HG03280 (cell line): ENCODE measurements at regions not wholly inside any gene's neighbourhood (a gene's known extent, or its start where the extent isn't known, plus 50 kb on each side); places are given as distances from the start of the nearest gene placed in this dataset.
"Not testable (repeated sequence)": the region's sequence is repeated elsewhere in the genome, so short reads cannot be mapped to it uniquely, and the experiment has no call there.

Experiments used
- ATAC-seq: cut with Tn5 transposase; IDR thresholded peaks from one replicate; pipeline ENCODE4 v1.9.1; 2021; ENCODE audit warnings: mild to moderate bottlenecking, moderate library complexity; ENCODE audit not compliant: unreplicated experiment

DNA sequence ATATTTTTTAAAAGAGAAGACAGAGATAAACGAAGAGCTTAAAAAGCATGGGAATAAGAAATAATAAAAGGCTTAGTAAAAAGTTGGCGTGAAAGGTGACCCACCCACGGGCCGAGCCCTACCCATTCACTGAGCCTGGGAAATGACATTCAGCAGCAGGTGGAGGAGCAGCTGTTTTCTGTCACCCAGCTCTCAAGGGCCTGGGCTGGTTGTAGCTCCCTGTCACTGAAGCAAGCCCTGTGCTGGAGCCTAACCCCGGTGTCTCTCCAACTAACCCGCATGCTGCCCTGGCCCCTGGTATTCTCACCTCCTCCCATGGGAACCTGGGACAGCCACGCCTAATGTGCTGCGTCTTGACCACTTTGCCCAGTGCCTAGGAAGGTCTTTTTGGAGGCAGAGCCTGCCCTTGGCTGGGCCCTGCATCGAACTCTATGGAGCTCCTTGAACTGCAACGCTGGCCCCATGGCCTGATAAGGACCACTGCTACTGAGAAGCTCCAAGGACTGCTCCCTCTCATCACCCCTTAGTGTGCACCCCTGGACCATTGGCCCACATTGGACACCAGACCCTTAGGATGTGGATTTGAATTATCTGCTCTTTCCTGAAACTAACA, 68.8 kb upstream of the IYD start:
- ATAC-seq = no peak

DNA sequence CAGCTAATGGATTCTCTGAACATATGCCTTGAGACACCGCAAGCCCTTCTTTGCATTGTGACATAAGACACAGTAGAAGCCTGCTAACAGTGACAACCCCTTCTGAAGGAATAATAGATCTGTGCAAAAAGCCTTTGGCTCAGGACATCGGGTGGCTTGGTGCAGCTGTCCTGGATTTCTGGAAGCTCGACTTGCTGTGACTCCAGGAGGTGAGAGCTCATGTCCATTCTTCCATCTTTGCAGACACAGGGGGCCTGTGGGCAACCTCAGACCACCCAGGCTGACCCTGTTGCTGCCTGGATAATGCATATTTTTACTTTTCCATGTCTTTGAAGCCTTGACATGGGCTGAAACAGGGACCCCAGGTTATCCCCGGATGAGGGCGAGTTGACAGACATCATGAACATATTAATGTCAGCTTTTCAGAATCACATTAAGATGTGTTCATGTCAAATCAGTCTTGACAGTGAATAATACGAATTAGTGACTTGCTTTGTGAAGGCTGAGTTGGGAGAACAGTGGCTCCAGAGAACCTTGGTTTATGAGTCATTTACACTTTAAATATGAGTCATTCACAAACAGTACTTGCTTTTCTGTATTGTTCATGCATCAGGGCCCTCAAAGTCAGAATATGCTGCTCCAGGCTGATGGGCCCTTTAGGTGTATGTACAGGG, 66.8 kb upstream of the IYD start:
- ATAC-seq = peak; percentile 66

DNA sequence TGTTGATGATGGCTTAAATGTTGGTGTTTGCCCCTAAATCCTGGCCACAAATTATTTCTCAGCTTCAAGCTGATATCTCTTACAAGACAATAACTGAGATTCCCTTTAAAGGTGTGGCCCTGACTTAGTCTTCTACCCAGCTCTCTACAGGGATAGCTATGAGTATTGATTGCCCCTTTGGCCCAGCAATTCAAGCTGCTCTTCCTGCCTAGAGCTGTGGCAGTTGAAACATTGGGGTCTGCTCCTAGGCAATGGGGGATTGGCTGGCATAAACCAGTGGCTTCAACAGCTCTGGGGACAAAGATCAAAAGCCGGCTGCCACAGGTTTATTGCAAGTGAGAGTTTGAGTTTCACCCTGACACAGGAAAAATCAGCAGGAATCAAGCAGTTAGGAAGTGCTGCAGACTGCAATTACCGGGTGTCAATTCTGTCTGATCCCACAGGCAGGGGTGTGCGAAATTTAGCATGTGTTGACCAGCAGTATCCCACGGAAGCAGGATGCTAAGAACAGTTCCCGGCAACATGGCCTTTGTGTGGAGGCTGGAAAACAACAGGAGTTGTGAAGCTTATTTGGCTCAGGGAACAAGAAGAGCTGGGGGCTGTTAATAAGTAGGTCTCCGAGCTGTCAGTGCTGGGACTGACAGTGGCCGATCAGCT, 66.2 kb upstream of the IYD start:
- no peak for ATAC-seq

DNA sequence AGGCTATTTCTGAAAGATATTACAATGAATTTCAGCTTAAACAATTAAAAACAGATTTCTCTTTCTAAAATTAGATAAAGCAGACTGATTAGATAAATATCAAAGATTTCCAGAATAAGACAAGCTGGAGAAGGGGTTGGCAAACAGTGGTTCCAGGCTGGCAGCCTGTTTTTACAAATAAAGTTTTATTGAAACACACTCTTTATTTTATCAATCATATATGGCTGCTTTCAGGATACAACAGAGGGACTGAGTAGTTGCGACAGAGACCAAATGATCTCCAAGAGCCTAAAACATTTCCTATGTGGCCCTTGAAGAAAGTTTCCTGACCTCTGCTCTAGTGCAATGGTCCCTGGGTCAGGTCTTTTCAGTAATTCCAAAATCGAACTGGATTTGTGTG, 65.6 kb upstream of the IYD start:
- ATAC-seq = no peak

DNA sequence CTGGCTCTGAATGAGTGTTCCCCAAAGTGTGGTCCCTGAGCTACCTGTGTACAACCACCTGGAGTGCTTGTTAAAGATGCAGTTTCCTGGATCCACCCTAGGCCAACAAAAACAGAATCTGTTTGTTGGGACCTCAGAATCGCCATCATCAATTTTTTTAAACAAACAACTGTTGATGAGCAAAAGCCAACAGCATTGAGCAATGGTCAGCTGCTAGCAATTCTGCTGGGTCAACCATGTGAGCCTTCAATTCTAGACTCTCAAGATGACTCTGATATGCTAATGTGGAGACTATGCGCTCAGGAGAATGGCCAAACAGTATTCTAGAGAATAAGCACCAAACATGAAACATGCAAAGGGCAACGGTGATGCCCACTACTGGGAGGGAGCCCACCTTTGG, 64.4 kb upstream of the IYD start:
- no peak for ATAC-seq

DNA sequence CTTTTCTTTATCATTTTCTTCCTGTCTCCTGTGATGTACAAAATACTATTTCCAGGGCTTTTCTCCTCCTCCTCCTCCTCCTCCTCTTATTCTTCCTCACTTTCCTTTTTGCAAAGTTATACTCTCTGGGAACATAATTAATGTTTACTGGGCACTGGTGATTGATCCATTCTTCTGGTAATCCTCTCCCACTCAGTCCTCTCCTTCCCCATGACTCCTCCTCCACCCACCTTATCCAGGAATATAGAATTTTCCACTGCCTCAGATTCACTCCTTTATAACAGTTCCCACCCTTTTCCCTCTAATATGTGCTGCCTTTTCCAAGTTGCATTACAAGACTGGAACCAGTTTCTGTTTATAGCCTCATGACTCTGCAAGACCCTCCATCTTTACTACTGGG, 62.5 kb upstream of the IYD start:
- no peak for ATAC-seq

DNA sequence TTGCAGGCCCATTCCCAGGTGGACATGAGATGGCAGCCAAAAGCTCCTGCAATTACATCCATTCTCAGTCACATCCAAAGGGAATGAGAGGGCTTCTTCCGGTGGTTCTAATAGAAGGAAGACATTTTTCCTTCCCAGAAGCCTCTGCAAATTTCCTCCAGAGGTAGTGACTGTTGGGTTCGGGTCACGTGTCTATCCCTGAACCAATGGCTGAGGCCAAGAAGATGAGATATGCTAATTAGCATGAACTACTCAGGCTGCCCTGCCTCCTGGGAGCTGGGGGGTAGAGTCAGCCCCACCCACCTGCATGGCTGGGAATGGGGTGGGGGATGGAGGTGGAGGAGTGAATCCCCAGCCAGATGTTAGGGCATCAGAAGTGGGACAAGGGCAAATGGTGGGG, 61.3 kb upstream of the IYD start:
- no peak for ATAC-seq

DNA sequence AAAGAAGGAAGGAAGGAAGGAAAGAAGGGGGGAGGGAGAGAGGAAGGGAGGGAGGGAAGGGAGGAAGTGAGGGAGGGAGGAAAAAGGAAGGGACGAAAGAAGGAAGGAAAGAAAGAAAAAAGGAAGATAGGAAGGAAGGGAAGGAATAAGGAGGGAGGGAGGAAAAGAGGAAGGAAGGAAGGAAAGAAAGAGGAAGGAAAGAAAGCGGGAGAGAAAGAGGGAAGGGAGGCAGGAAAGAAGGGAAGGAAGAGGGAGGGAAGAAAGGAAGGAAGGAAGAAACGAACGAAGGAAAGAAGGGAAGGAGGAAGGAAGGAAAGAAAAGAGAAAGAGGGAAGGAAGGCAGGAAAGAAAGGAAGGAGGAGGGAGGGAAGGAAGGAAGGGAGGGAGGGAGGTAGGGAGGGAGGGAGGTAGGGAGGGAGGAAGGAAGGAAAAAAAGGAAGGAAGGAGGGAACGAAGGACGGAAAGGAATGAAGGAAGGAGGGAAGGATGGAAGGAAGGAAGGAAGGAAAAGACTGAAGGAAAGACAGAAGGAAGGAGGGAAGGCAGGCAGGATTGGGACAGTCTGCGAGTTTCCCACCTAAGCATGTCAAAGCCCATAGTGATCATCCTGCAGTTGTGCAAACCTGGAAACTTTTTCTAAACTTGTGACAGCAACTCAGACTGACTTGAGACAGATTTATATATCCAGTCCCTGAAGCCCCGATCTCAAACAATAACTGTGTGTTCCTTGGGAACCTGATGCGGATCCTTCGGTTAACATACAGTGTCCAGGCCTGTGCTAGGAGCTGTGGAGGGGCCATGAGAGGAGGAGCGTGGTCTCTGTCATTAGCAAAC, 59.8 kb upstream of the IYD start:
- no peak for ATAC-seq

DNA sequence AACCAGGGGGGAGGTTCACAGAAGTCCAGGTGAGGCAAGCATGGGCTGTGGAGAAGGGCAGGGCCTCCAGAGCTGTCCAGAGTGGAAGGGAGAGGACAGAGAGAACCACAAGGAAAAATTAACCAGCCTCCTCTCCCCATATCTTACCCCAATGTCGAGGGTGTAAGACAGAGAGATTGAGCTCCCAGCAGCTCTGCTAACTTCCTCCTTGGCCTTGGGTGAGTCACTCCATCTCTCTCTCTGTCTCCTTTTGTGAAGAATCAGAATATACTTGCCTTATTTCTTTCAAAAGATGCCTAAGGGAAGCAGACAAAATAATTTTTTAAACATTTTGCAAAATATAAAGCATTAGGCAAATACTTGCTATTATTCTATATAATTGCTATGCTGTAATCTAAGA, 58.3 kb upstream of the IYD start:
- ATAC-seq = no peak

DNA sequence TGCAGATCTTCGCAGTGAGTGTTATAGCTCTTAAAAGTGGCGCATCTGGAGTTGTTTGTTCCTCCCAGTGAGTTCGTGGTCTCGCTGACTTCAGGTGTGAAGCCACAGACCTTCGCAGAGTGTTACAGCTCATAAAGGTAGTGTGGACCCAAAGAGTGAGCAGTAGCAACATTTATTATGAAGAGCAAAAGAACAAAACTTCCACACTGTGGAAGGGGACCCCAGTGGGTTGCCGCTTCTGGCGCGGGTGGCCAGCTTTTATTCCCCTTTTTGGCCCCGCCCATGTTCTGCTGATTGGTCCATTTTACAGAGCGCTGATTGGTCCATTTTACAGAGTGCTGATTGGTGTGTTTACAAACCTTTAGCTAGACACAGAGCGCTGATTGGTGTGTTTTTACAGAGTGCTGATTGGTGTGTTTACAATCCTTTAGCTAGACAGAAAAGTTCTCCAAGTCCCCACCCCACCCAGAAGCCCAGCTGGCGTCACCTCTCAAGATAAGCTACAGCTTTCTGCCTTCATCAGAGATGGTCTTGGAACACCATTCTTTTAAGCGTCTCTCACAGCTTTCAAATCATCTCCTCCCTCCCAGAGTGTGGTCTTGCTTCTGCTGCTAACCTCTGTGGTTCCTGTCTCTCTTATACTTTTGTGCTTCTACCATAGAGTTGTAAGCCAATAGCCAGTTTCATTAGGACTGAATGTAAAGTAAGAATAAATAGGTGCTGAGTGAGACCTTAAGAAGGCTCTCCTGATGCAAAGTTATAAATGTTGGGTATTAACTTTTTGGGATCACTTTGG, 57.5 kb upstream of the IYD start:
- not testable (repeated sequence) for ATAC-seq

DNA sequence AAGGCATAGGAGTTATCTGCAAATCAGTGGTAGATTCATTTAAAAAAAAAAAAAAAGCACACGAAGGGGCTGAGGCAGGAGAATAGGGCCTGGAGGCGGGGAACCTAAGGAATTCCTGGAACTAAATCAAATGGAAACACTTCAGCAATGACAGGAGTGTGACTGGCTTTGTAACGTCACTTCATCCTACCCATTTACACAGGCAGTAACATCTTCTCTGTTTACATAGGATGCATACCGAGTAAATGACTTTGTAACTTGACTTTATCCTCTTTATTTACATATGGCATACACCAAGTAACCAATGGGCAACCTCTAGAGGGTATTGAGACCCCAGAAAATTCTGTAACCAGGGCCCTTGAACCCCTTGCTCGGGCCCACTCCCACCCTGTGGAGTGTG, 56.4 kb upstream of the IYD start:
- ATAC-seq = no peak

DNA sequence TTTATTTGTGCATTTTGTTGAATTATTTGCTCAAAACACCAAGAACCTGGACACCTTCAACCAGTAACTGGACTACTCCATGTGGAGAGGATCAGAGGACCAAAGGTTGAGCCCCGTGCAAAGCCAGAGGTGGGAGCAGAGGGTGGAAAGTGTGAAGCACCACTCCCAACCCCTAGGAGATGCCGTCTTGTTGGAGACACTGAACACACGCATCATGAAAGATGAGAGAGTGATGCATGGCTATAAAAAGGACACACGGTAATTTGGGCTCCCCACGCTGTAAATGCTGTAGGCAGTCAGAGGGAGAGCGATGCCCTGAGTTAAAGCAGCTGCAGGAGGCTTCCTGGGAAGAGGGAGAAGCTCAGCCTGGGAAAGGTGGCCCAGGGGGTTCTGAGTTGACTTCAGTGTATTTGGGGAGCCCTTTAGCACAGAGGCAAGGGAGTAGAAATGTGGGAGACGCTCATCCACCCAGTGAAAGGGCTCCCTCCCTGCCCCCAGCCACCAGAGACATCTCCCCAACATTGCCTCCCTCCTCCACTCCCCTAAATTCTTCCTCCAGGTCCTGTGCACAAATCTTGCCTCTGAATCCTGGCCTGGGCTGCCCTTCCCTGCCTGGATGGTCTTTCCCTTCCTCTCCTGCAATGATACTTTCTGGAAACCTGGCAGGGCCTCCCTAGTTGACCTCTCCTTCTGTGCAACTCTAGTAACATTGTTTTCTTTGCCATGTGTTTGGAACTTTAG, 55.8 kb upstream of the IYD start:
- ATAC-seq = no peak

DNA sequence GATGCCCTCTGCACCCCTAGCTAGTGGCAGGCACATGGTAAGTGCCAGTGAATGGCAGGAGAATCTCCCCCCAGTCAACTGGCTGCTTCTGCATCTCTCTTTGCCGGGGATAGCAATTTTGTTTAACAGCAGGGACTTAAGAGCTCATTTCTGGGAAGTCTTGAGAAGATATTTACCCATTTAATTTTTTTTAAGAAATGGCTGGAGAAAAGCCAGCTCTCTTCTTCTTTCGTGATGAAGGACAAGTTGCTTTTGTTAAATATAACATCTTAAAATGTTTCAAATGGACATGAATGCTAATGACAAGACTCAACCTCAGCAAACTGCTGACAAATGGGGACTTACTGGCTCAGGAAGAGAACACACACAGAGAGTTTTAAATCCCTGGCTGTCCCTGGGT, 55.0 kb upstream of the IYD start:
- no peak for ATAC-seq

DNA sequence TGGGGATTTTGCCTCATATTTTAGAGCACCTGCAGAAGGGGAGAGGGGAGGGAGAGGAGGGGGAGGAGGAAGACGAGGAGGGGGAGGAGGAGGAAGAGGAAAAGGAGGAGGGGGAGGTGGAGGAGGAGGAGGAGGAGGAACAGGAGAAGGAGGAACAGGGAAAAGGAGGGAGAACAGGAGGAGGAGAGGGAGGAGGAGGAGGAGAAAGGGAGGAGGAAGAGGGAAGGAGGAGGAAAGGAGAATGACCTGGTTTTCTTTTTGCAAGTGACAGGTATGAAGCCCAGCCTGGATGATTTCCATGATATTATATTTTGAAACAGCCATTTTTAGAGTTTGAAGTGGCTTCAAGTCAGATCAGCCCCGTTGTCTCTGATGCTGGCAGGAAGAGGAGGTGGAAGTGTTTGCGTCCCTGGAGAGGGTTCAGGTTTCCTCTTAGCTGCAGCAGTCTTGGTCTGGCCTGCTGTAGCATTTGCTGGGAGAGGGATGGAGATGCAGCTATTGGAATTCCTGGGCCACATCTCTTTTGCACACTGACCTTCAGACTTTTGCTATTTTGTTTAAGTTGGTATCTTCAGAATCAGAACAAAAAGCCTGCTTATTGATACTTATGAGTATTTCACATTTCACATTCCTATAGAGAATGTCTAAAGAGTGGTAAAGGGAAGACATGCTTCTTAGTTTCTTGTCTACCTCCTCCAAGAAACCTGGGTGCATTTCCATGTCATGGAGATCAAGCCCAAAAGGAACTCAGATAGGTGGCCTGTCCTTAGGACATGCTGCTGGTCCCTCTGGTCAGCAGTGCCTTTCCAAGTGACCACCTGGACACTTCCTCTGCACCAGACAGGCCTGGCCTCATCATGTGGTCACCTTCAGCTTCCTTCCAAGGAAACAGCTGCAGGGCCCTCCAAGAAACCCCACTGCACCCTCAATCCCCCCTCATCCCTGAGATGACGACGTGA, 54.3 kb upstream of the IYD start:
- ATAC-seq = no peak

DNA sequence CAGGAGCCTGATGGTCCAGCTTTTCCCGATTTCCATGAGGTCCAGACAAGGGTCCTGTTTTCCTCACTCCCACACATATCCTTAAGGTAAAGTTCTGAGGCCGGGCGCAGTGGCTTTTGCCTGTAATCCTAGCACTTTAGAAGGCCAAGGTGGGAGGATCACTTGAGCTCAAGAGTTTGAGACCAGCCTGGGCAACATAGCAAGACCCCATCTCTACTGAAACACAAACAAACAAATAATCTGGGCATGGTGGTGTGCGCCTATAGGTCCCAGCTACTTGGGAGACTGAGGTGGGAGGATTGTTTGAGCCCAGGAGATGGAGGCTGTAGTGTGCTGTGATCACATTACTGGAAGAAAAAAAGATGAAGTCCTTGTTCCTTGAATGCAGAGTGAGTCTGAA, 53.2 kb upstream of the IYD start:
- no peak for ATAC-seq

DNA sequence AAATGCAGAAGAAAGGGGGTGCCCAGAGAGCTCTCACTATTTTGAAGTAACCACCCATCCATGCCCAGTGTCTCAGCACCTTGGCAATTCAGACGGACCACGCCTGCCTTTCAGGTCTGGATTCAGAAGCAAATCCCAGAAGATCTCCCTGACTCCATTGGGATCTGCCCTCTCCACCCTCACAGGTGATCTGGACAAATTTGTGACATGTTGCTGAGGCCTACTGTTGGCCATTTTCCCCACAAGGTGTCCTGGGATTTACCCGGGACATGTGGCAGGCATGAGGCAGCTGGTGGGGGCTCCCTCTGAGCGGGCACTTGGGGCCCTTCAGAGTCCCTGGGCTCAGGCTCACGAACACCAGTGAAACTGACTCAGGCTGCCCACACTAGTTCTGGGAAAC, 51.9 kb upstream of the IYD start:
- no peak for ATAC-seq
